ENCODE measurements at regions not wholly inside any gene's neighbourhood (a gene's known extent, or its start where the extent isn't known, plus 50 kb on each side); places are given as distances from the start of the nearest gene placed in this dataset.
"Not testable (repeated sequence)": the region's sequence is repeated elsewhere in the genome, so short reads cannot be mapped to it uniquely, and the experiment has no call there.

DNA sequence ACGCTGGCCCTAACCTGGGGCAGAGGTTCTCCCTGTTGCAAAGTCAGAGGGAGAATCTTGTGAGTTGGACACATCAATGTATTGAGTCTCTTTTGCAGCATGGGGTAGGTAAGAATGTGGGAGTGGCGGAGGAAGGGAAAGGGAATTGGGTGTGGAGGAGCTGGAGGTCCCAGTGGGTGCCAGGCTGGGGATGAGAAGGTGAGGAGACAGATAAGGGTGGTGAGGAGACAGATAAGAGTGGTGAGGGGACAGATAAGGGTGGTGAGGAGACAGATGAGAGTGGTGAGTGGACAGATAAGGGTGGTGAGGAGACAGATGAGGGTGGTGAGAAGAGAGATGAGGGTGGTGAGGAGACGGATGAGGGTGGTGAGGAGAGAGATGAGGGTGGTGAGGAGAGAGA, 72.9 kb upstream of the SFSWAP start:
- no peak for DNase-seq (ENCODE audit: low read depth in 2 of 2, low spot score in 1 of 2)

DNA sequence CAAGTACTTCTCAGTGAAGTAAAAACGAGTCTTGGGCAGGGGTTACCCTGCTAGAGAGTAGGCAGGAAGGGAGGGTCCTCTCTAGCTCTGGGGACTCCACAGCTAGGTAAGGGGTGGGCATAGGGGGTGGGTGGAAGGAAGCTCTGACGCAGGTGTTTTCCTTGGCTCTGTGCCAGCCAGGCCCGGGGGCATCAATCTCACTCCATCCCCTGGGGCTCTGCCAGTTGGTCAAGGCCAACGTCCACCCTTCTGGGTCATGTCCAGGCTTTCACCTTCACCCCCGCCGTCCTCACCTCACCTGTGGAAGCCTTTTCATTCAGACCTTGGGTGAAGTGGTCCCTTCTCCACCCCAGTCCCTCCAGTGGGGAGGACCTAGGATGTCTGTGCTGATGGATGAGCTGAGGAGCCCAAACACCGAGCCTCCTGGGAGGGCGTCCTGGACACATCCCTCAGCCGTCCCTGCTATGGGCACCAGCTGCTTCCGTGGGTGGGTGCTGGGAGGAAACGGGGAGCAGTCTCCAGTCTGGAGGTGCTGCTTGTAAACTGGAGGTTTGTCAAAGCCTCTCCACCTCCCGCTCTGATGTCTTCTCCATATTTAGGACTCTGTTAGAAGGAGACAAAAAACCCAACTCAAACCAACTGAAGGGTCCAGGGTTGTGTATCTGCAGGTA, 71.5 kb upstream of the SFSWAP start:
- no peak for DNase-seq (ENCODE audit: low read depth in 2 of 2, low spot score in 1 of 2)

DNA sequence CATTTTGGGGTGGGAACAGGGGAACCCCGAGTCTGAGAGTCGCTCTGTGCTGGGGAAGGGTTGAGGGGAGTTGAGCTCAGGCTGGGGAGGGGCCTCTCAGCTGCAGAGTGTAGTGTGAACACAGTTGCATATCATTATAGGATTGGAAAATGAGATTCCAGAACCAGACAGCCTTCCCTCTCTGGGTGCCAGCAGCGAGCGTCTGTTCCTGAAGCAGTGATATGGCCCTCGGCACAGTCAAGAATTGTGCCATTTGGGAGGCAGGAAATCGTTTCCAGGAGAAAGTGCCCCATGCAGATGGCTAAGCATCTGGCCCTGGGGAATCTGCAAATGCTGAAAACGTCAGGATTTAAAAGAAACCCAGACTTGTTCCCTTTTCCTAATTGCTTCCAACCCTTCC, 70.4 kb upstream of the SFSWAP start:
- no peak for DNase-seq (ENCODE audit: low read depth in 2 of 2, low spot score in 1 of 2)

DNA sequence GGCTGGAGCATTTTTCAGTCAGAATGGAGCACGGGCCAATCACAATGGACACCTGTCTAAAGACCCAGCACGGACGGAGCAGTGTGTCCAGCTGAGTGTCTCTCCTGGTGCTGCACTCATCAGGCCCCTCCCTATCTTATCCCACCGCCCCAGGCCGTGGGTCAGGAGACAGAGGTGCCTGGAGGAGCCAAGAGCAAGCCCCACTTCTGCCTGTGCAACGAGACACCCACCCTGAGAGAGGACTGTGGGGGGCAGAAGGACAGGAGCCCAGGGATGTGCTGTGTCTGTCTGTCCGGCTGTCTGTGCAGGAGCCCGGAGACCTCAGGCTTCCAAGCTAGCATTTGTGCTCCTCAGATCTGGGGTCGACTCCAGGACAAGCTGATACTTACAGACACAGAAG, 69.6 kb upstream of the SFSWAP start:
- no peak for DNase-seq (ENCODE audit: low read depth in 2 of 2, low spot score in 1 of 2)

- DNase-seq (ENCODE audit: low read depth in 2 of 2, low spot score in 1 of 2), result no peak
Measured at GRCh38 chr12:131642101-131642540, 68.8 kb upstream of the SFSWAP start.

DNA sequence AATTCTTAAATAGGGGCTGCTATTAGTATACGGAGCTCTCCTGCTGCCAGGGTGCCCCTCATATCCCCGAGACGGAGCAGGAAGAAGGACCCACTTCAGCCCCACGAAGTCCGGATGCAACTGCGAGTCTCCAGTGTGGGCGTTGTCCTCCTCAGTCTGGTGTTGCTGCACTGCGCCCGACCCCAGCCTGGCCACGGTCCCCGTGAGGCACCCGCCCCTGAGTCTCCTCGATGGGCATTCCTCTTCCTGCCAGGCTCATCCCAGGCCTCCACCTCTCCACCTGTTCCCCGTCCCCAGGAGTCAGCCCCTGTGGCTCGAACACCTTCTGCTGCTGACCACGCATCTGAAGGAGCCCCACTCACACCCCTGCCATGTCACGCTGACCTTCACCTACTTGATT, 68.1 kb upstream of the SFSWAP start:
- DNase-seq (ENCODE audit: low read depth in 2 of 2, low spot score in 1 of 2), result no peak

- no peak for DNase-seq (ENCODE audit: low read depth in 2 of 2, low spot score in 1 of 2)
Measured at GRCh38 chr12:131643631-131644452, 67.0 kb upstream of the SFSWAP start.

DNA sequence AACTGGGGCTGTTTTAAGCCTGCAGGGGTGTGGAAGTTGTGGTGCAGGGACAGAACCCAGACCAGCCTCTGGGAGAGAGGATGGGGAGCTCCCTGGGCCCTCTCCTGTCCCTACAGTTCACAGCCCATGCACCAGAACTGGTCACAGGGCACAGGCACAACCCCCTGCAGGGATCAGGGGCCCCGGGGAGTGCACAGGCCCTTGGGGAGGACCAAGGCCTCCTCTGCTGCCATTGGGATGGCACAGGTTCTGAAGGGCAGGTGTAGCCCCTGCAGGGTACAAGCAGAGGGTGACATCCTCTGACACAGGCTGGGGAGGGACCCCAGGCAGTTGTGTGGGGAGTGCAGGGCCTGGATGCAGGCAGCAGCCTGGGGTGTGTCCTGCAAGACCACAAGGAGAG, 66.4 kb upstream of the SFSWAP start:
- DNase-seq (ENCODE audit: low read depth in 2 of 2, low spot score in 1 of 2), result no peak

GRCh38 chr12:131644917-131645316, 66.0 kb upstream of the SFSWAP start:
- DNase-seq (ENCODE audit: low read depth in 2 of 2, low spot score in 1 of 2), result not testable (repeated sequence)

GRCh38 chr12:131645557-131645956, 65.3 kb upstream of the SFSWAP start:
- not testable (repeated sequence) for DNase-seq (ENCODE audit: low read depth in 2 of 2, low spot score in 1 of 2)

- not testable (repeated sequence) for DNase-seq (ENCODE audit: low read depth in 2 of 2, low spot score in 1 of 2)
Measured at GRCh38 chr12:131646444-131646843, 64.4 kb upstream of the SFSWAP start.

DNA sequence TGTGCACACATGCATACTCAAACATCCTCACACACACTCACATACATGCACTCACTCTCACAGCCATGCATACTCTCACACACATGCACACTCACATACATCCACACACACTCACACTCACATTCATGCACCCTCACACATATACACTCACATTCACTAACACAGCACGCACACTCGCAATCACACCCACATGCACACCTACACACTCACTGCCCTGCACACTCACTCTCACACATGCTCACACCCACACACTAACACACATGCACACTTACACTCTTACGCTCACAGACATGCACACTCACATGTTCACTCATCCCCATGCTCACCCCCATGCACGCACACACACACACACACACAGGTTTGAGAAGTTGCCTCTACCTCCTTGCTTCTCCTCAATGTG, 63.2 kb upstream of the SFSWAP start:
- no peak for DNase-seq (ENCODE audit: low read depth in 2 of 2, low spot score in 1 of 2)

GRCh38 chr12:131655469-131656174, 55.3 kb upstream of the SFSWAP start:
- not testable (repeated sequence) for DNase-seq (ENCODE audit: low read depth in 2 of 2, low spot score in 1 of 2)

DNA sequence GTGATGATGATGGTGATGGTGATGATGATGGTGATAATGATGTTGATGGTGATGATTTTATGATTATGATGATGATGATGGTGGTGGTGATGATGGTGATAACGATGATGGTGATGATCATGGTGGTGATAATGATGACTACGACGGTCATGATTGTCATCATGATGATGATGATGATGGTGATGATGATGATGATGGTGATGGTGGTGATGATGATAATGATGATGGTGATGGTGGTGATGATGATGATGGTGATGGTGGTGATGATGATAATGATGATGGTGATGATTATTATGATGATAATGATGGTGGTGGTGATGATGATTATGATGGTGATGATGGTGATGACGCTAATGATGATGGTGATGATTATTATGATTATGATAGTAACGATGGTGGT, 54.1 kb upstream of the SFSWAP start:
- not testable (repeated sequence) for DNase-seq (ENCODE audit: low read depth in 2 of 2, low spot score in 1 of 2)

DNA sequence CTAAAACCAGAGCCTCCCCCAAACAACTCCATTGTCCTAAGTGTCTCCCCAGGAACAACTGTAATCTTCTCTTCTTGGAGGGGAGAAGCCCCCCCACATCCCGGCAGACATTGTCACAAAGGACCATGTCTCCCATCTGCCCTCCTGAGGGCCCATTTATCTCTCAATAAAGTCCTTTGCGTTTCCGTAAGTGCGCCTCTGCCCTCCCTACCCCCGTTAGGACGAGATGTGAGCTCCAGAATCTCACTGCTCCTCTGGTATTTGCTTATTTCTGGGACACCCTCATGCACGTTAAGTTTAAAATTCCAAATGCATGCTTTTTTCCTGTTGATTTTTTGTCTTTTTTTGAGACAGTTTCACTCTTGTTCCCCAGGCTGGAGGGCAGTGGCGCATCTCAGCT, 52.3 kb upstream of the SFSWAP start:
- not testable (repeated sequence) for DNase-seq (ENCODE audit: low read depth in 2 of 2, low spot score in 1 of 2)

GRCh38 chr12:131659484-131659883, 51.4 kb upstream of the SFSWAP start:
- not testable (repeated sequence) for DNase-seq (ENCODE audit: low read depth in 2 of 2, low spot score in 1 of 2)

- not testable (repeated sequence) for DNase-seq (ENCODE audit: low read depth in 2 of 2, low spot score in 1 of 2)
Measured at GRCh38 chr12:131659976-131660375, 50.9 kb upstream of the SFSWAP start.

GRCh38 chr12:131660401-131660800, 50.5 kb upstream of the SFSWAP start:
- DNase-seq (ENCODE audit: low read depth in 2 of 2, low spot score in 1 of 2), result not testable (repeated sequence)
